Glutamatergic neuron (in vitro differentiated cells): ENCODE measurements at regions not wholly inside any gene's neighbourhood (a gene's known extent, or its start where the extent isn't known, plus 50 kb on each side); places are given as distances from the start of the nearest gene placed in this dataset.

Experiments used
- DNase-seq: peaks from one replicate; pipeline ENCODE4 v3.0.0; 2022
- H3K27ac Mint-ChIP-seq: one replicate; pipeline ENCODE4 v1.8.0; 2020; ENCODE audit warnings: mild to moderate bottlenecking, mixed read lengths, inconsistent platforms; ENCODE audit not compliant: unreplicated experiment
- H3K27me3 Mint-ChIP-seq: one replicate; pipeline ENCODE4 v1.8.0; 2020; ENCODE audit warnings: mild to moderate bottlenecking, moderate library complexity, mixed read lengths, inconsistent platforms; ENCODE audit not compliant: unreplicated experiment
- H3K36me3 Mint-ChIP-seq: one replicate; pipeline ENCODE4 v1.8.0; 2020; ENCODE audit warnings: mild to moderate bottlenecking, mixed read lengths, inconsistent platforms; ENCODE audit not compliant: unreplicated experiment
- H3K4me1 Mint-ChIP-seq: one replicate; pipeline ENCODE4 v1.8.0; 2020; ENCODE audit warnings: mild to moderate bottlenecking, low read depth, mixed read lengths, inconsistent platforms; ENCODE audit not compliant: unreplicated experiment
- H3K4me3 Mint-ChIP-seq: one replicate; pipeline ENCODE4 v1.8.0; 2020; ENCODE audit warnings: mild to moderate bottlenecking, mixed read lengths, inconsistent platforms; ENCODE audit not compliant: unreplicated experiment
- H3K9me3 Mint-ChIP-seq: one replicate; pipeline ENCODE4 v1.8.0; 2020; ENCODE audit warnings: mild to moderate bottlenecking, moderate library complexity, mixed read lengths, inconsistent platforms; ENCODE audit not compliant: unreplicated experiment
- TF ChIP-seq, protein P1 (sequence below): fragments of 200-600 bp; sonication (generic); IDR thresholded peaks from one replicate; pipeline ENCODE4 v1.5.0; 2021; ENCODE audit not compliant: partially characterized antibody, unreplicated experiment

DNA sequence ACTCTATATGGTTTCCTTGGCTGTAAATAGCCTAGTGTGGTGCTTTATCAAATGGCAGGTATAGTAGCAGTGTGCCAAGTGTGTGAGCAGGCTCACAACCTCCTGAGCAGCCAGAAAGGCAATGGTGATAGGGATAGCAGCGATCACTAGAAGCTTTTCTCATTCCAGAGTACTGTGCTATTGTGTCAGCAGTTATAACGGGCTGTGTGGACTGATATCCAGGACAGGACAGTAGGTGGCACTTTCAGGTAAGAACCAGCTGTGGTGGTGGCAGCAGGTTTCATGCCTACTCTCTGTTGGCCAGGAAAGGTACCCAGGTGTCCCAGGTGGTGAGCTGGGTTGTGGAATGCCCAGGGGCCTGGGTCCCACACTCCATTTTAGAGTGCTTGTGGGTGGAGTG, 448.8 kb upstream of the BTBD3 start:
- TF ChIP-seq, protein P1, sequence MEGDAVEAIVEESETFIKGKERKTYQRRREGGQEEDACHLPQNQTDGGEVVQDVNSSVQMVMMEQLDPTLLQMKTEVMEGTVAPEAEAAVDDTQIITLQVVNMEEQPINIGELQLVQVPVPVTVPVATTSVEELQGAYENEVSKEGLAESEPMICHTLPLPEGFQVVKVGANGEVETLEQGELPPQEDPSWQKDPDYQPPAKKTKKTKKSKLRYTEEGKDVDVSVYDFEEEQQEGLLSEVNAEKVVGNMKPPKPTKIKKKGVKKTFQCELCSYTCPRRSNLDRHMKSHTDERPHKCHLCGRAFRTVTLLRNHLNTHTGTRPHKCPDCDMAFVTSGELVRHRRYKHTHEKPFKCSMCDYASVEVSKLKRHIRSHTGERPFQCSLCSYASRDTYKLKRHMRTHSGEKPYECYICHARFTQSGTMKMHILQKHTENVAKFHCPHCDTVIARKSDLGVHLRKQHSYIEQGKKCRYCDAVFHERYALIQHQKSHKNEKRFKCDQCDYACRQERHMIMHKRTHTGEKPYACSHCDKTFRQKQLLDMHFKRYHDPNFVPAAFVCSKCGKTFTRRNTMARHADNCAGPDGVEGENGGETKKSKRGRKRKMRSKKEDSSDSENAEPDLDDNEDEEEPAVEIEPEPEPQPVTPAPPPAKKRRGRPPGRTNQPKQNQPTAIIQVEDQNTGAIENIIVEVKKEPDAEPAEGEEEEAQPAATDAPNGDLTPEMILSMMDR, result no peak
- Mint-ChIP-seq H3K27ac (no peak overlapping the region), H3K36me3 (no peaks in the 10 kb centered on the region), H3K27me3 (no peaks in the 10 kb centered on the region), H3K4me1 (no peaks in the 10 kb centered on the region), H3K4me3 (no peak overlapping the region), H3K9me3 (no peaks in the 10 kb centered on the region)
- DNase-seq, result no peak

DNA sequence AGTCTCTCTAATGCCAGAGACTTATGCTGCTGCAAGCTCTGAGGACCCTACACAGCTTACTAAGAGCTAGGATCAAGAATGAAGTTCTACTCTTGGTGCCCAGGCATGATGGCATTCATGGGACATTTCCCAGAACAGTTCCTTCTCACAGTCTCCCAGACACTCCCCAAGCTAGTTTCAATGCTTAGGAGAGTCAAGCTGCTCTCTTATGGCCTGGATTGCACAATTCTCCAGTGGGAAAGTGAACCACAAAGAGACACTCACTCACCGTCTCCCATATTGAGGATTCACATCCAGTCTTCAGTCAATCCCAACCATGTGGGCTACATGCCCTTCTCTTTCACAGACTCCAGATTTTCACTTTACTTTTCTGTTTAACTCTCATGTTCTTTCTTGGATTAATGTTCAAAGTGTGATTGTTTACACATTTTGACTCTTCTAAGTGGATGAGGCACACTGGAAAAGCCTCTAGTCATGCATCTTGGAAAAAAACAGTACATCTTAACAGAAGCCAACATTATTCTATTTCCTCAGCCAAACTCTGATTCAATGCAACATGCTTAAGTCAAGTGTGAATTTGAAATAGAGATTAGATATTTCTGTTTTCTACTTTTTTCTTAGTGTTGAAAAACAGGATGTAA, 447.8 kb upstream of the BTBD3 start:
- no peaks in the 10 kb centered on the region for H3K4me1 Mint-ChIP-seq
- H3K27me3 Mint-ChIP-seq, result no peaks in the 10 kb centered on the region
- TF ChIP-seq, protein P1, result no peak
- H3K9me3 Mint-ChIP-seq, result no peaks in the 10 kb centered on the region
- H3K4me3 Mint-ChIP-seq, result no peak overlapping the region
- DNase-seq, result no peak
- no peaks in the 10 kb centered on the region for H3K36me3 Mint-ChIP-seq
- no peak overlapping the region for H3K27ac Mint-ChIP-seq

DNA sequence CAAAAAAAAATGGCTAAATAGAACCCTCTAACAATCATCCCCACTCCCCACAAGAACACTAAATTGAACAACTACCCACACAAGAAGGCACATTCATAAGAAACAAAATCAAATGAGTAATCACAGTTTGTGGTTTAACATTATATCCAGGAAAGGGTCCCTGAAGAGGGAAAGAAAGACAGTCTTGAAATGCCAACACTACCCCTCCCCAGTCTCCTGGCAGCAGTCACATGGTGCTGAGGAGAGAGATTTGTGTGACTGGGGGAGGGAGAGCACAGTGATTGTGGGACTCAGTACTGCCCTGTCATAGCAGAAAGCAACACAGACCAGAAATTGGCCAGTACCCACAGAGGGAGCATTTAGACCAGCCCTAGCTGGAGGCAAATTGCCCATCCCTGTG, 443.7 kb upstream of the BTBD3 start:
- H3K4me3 Mint-ChIP-seq, result no peak overlapping the region
- DNase-seq, result no peak
- H3K4me1 Mint-ChIP-seq, result no peaks in the 10 kb centered on the region
- no peak overlapping the region for H3K27ac Mint-ChIP-seq
- H3K9me3 Mint-ChIP-seq, result no peaks in the 10 kb centered on the region
- H3K27me3 Mint-ChIP-seq, result no peaks in the 10 kb centered on the region
- TF ChIP-seq, protein P1, result no peak
- no peaks in the 10 kb centered on the region for H3K36me3 Mint-ChIP-seq

DNA sequence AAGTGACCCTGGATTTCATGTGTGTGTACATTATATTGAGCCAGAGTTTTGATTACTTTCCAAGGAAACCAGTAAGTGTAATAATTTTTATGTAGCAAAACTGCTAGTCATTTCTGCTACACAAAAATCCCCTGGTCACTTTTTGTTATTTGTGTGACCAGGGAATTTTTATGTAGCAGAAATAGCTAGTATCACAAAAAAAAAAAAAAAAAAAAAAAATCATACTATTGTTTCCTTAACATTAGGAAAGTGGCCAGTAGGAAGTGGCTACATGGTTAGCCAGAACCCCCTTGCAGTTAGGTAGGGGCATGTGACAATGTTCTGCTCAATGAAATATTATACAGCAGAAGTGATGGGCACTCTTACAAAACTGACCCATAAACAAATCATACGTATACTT, 434.0 kb upstream of the BTBD3 start:
- Mint-ChIP-seq H3K36me3 (no peaks in the 10 kb centered on the region), H3K27ac (no peak overlapping the region), H3K4me1 (peaks cover 5% of the 10 kb centered on the region), H3K9me3 (no peaks in the 10 kb centered on the region), H3K27me3 (no peaks in the 10 kb centered on the region), H3K4me3 (no peak overlapping the region)
- DNase-seq, result no peak
- TF ChIP-seq, protein P1, result no peak

DNA sequence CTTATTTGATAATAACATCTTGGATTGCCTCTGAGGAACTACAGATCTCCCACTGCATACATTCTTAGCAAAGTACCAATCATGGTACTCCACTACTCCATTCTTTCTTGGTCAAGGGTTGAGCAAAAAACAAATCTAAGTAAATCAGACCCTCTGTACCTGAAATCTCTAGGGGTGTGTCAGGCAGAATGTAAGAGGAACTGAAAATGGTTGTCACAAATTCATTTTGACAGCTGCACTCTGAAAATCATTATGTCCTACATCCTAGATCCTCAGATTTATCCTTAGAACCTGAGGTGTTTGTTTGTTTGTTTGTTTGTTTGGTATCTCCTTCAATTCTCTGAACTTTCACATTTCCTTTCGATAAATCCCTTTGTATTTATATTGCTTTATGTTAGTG, 433.2 kb upstream of the BTBD3 start:
- DNase-seq, result no peak
- H3K36me3 Mint-ChIP-seq, result no peaks in the 10 kb centered on the region
- TF ChIP-seq, protein P1, result no peak
- H3K9me3 Mint-ChIP-seq, result no peaks in the 10 kb centered on the region
- H3K27ac Mint-ChIP-seq, result no peak overlapping the region
- no peak overlapping the region for H3K4me3 Mint-ChIP-seq
- H3K27me3 Mint-ChIP-seq, result no peaks in the 10 kb centered on the region
- H3K4me1 Mint-ChIP-seq, result peaks cover 5% of the 10 kb centered on the region
